ENCODE measurements at regions not wholly inside any gene's neighbourhood (a gene's known extent, or its start where the extent isn't known, plus 50 kb on each side); places are given as distances from the start of the nearest gene placed in this dataset.

DNA sequence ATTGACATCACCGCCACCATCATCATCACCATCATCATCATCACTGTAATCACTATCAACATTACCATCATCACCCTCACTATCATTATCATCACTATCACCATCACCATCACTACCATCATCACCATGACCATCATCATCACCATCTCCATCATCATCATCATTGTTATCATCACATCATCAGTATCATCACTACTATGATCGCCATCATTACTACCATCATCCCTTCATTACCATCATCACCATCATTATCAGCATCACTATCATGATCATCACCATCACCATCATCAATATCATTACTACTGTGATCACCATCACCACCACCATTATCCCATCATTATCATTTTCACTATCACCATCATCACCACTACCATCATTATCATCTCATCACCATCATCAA is 368.3 kb downstream of the SEC14L1 start:
- TF ChIP-seq CTCF (IDR thresholded peaks at IDR 0.05; ENCODE audit: low read depth, low read length) (no peak), EZH2phosphoT487 (IDR thresholded peaks at IDR 0.05; ENCODE audit: low read depth) (no peak)

All from OCI-LY3 (cell line).